ENCODE measurements at regions not wholly inside any gene's neighbourhood (a gene's known extent, or its start where the extent isn't known, plus 50 kb on each side); places are given as distances from the start of the nearest gene placed in this dataset.

GRCh38 chr6:14707971-14708465 lies 537.9 kb upstream of the JARID2 start:
- Histone ChIP-seq H3K4me1 (peaks cover 0 to 15% (median 3%) of the 10 kb centered on the region in 4 donors), H3K27ac (no peak overlapping the region), H3K36me3 (no peaks in the 10 kb centered on the region), H3K27me3 (no peaks in the 10 kb centered on the region), H3K9me3 (no peaks in the 10 kb centered on the region), H3K4me3 (no peak overlapping the region)
- TF ChIP-seq EP300 (IDR thresholded peaks at IDR 0.05; ENCODE audit: low read depth) (no peak), CTCF (IDR thresholded peaks at IDR 0.05) (no peak), POLR2AphosphoS5 (IDR thresholded peaks at IDR 0.05) (no peak), POLR2A (IDR thresholded peaks at IDR 0.05) (no peak)
- in situ Hi-C loops (cut with MboI; ENCODE audit: low pct_ligation_motif_present in 1 of 4, low pct_unique_long_range_greater_than_20kb in 1 of 4, low sequenced_read_pairs in 3 of 4) (no loop called here), intact Hi-C loops (cut with DNase I; ENCODE audit: low total_unique reads) (no loop called here)
- 90 to 100% methylated on average over 1 to 2 of the region's 2 CpGs for WGBS, 2 donors (ENCODE audit: low coverage in 1 of 2)
- DNase-seq, result no peak

GRCh38 chr6:14709066-14709670 lies 536.7 kb upstream of the JARID2 start:
- WGBS, 2 donors (ENCODE audit: low coverage in 1 of 2), result 94% methylated on average over 12 of the region's 12 CpGs; no CpG with 5 or more reads in 1 of the 2 donors
- no peaks in the 10 kb centered on the region for H3K9me3 ChIP-seq
- intact Hi-C loops (cut with DNase I; ENCODE audit: low total_unique reads) (no loop called here), in situ Hi-C loops (cut with MboI; ENCODE audit: low pct_ligation_motif_present in 1 of 4, low pct_unique_long_range_greater_than_20kb in 1 of 4, low sequenced_read_pairs in 3 of 4) (no loop called here)
- DNase-seq, result no peak
- TF ChIP-seq CTCF (IDR thresholded peaks at IDR 0.05) (no peak), POLR2A (IDR thresholded peaks at IDR 0.05) (no peak), POLR2AphosphoS5 (IDR thresholded peaks at IDR 0.05) (no peak), EP300 (IDR thresholded peaks at IDR 0.05; ENCODE audit: low read depth) (no peak)
- H3K36me3 ChIP-seq, result no peaks in the 10 kb centered on the region
- H3K27ac ChIP-seq, result no peak overlapping the region
- peaks cover 0 to 15% (median 3%) of the 10 kb centered on the region in 4 donors for H3K4me1 ChIP-seq
- H3K4me3 ChIP-seq, result no peak overlapping the region
- no peaks in the 10 kb centered on the region for H3K27me3 ChIP-seq

GRCh38 chr6:14709900-14710299 lies 536.0 kb upstream of the JARID2 start:
- Histone ChIP-seq H3K27ac (no peak overlapping the region), H3K27me3 (no peaks in the 10 kb centered on the region), H3K36me3 (no peaks in the 10 kb centered on the region), H3K9me3 (no peaks in the 10 kb centered on the region), H3K4me1 (peaks cover 0 to 15% (median 3%) of the 10 kb centered on the region in 4 donors), H3K4me3 (no peak overlapping the region)
- WGBS, 2 donors (ENCODE audit: low coverage in 1 of 2), result 73 to 92% methylated on average over 2 to 4 of the region's 4 CpGs
- no peak for DNase-seq
- intact Hi-C loops (cut with DNase I; ENCODE audit: low total_unique reads), result no loop called here
- in situ Hi-C loops (cut with MboI; ENCODE audit: low pct_ligation_motif_present in 1 of 4, low pct_unique_long_range_greater_than_20kb in 1 of 4, low sequenced_read_pairs in 3 of 4), result loop anchor here in 1 of 4 donors (10.0 kb wide), 1 partner anchor 495 kb away; no protein-coding TSS in a partner anchor
- no peak for TF ChIP-seq POLR2AphosphoS5 (IDR thresholded peaks at IDR 0.05)
- no peak for TF ChIP-seq EP300 (IDR thresholded peaks at IDR 0.05; ENCODE audit: low read depth)
- no peak for TF ChIP-seq POLR2A (IDR thresholded peaks at IDR 0.05)
- no peak for TF ChIP-seq CTCF (IDR thresholded peaks at IDR 0.05)

- in situ Hi-C loops (cut with MboI; ENCODE audit: low pct_ligation_motif_present in 1 of 4, low pct_unique_long_range_greater_than_20kb in 1 of 4, low sequenced_read_pairs in 3 of 4), result loop anchor here in 1 of 4 donors (10.0 kb wide), 1 partner anchor 496 kb away; no protein-coding TSS in a partner anchor
- Histone ChIP-seq H3K4me3 (no peak overlapping the region), H3K9me3 (no peaks in the 10 kb centered on the region), H3K4me1 (peaks cover 0 to 15% (median 3%) of the 10 kb centered on the region in 4 donors), H3K27me3 (no peaks in the 10 kb centered on the region), H3K27ac (no peak overlapping the region), H3K36me3 (no peaks in the 10 kb centered on the region)
- TF ChIP-seq POLR2AphosphoS5 (IDR thresholded peaks at IDR 0.05), result no peak
- no peak for TF ChIP-seq POLR2A (IDR thresholded peaks at IDR 0.05)
- TF ChIP-seq EP300 (IDR thresholded peaks at IDR 0.05; ENCODE audit: low read depth), result no peak
- no peak for TF ChIP-seq CTCF (IDR thresholded peaks at IDR 0.05)
- DNase-seq, result no peak
- WGBS, 2 donors (ENCODE audit: low coverage in 1 of 2), result 95 to 97% methylated on average over 5 of the region's 5 CpGs
- intact Hi-C loops (cut with DNase I; ENCODE audit: low total_unique reads), result no loop called here
Measured at GRCh38 chr6:14710421-14710820, 535.4 kb upstream of the JARID2 start.
